H1 (cell line): ENCODE measurements at regions not wholly inside any gene's neighbourhood (a gene's known extent, or its start where the extent isn't known, plus 50 kb on each side); places are given as distances from the start of the nearest gene placed in this dataset.

Experiments
- CTCF ChIA-PET: fragments of 300-600 bp; sonication (Branson Sonifier 250); formaldehyde crosslinking; loops from one replicate; lab custom pipeline; 2021; ENCODE audit not compliant: partially characterized antibody; lab: Charles Lee
- POLR2A ChIA-PET: fragments of 300-600 bp; sonication (Branson Sonifier 250); formaldehyde crosslinking; loops from one replicate; lab custom pipeline; 2021; ENCODE audit warnings: inconsistent platforms; ENCODE audit not compliant: partially characterized antibody; lab: Charles Lee
- DNase-seq, 2 experiments: peaks; one replicate each; pipeline versions ENCODE4 v3.0.0 to v3.0.0-alpha.2; 2010 to 2022; ENCODE audit warnings: low spot score in 2 of 2, low read depth in 1 of 2, mixed read lengths in 1 of 2
- FAIRE-seq: peaks from 2 replicates; lab custom pipeline; 2011; peaks lifted over from hg19 to GRCh38; lab: Jason Lieb, UNC
- H2AFZ ChIP-seq: 2 replicates; pipeline ENCODE4 v1.8.1; 2012; ENCODE audit warnings: low read length, inconsistent platforms
- H2AK5ac ChIP-seq: 2 replicates; pipeline ENCODE4 v1.6.1; 2013; ENCODE audit warnings: low read depth, low read length
- H2BK120ac ChIP-seq: replicated peaks from 2 replicates; pipeline ENCODE3; 2013; ENCODE audit warnings: low read depth, low read length, inconsistent platforms
- H2BK12ac ChIP-seq: 2 replicates; pipeline ENCODE4 v1.6.1; 2013; ENCODE audit warnings: low read depth, low read length
- H2BK15ac ChIP-seq: 2 replicates; pipeline ENCODE4 v1.6.1; 2013; ENCODE audit warnings: low read length
- H2BK20ac ChIP-seq: 2 replicates; pipeline ENCODE4 v1.6.1; 2013; ENCODE audit warnings: low read length
- H2BK5ac ChIP-seq: 2 replicates; pipeline ENCODE4 v1.6.1; 2013; ENCODE audit warnings: low read depth, low read length
- H3K14ac ChIP-seq: 2 replicates; pipeline ENCODE4 v1.6.1; 2013; ENCODE audit warnings: inconsistent platforms; ENCODE audit not compliant: insufficient read length
- H3K18ac ChIP-seq: 2 replicates; pipeline ENCODE4 v1.6.1; 2013; ENCODE audit warnings: low read length; ENCODE audit errors: extremely low read depth
- H3K23ac ChIP-seq: 2 replicates; pipeline ENCODE4 v1.6.1; 2013; ENCODE audit warnings: inconsistent platforms; ENCODE audit not compliant: insufficient read length
- H3K23me2 ChIP-seq: 2 replicates; pipeline ENCODE4 v1.6.1; 2013; ENCODE audit warnings: low read depth, low read length
- H3K27ac ChIP-seq: 2 replicates; pipeline ENCODE4 v1.6.1; 2011; ENCODE audit warnings: low read depth, low read length, inconsistent platforms
- H3K27me3 ChIP-seq, 4 experiments: replicated peaks in 1 of 4; 1 replicate in 1 of 4; 2 replicates in 3 of 4; pipeline versions ENCODE4 v1.6.1 to v1.8.1; 2011 to 2013; ENCODE audit warnings: low read length in 3 of 4, mild to moderate bottlenecking in 3 of 4, inconsistent platforms in 2 of 4, mixed read lengths in 2 of 4, moderate library complexity in 1 of 4; ENCODE audit not compliant: control insufficient read depth in 3 of 4, insufficient read depth in 3 of 4; ENCODE audit errors: extremely low read depth in 1 of 4
- H3K36me3 ChIP-seq, 4 experiments: 2 replicates each; pipeline versions ENCODE4 v1.6.1 to v1.8.1; 2011 to 2013; ENCODE audit warnings: mild to moderate bottlenecking in 4 of 4, low read length in 3 of 4, moderate library complexity in 2 of 4, control low read depth in 1 of 4, inconsistent platforms in 1 of 4; ENCODE audit not compliant: insufficient read depth in 4 of 4, control insufficient read depth in 2 of 4
- H3K4ac ChIP-seq: replicated peaks from 2 replicates; pipeline ENCODE3; 2013; ENCODE audit warnings: low read length, low read depth, mixed read lengths, inconsistent platforms; ENCODE audit not compliant: insufficient read length
- H3K4me1 ChIP-seq, 4 experiments: replicated peaks in 1 of 4; 1 replicate in 1 of 4; 2 replicates in 3 of 4; pipeline versions ENCODE4 v1.6.1 to v1.8.1; 2011 to 2013; ENCODE audit warnings: low read length in 3 of 4, inconsistent platforms in 2 of 4, mixed read lengths in 1 of 4; ENCODE audit not compliant: insufficient read depth in 4 of 4, control insufficient read depth in 3 of 4
- H3K4me2 ChIP-seq, 2 experiments: 2 replicates each; pipeline versions ENCODE4 v1.6.1 to v1.8.1; 2011 to 2013; ENCODE audit warnings: low read depth in 2 of 2, low read length in 2 of 2, control low read depth in 1 of 2, inconsistent platforms in 1 of 2, mild to moderate bottlenecking in 1 of 2; ENCODE audit not compliant: insufficient read depth in 1 of 2
- H3K4me3 ChIP-seq, 4 experiments: fragments of 200-600, 300-600 bp in 1 of 4; sonication (generic), shearing (Covaris generic), sonication (Bioruptor Twin) in 1 of 4; 2 replicates each; pipeline versions ENCODE4 v1.5.1 to v1.8.1; 2011 to 2016; ENCODE audit warnings: low read length in 4 of 4, low read depth in 3 of 4, control low read depth in 2 of 4, inconsistent platforms in 2 of 4, mild to moderate bottlenecking in 2 of 4, mixed read lengths in 1 of 4, moderate library complexity in 1 of 4; ENCODE audit not compliant: insufficient read depth in 2 of 4; ENCODE audit errors: extremely low read depth in 1 of 4
- H3K56ac ChIP-seq: replicated peaks from 2 replicates; pipeline ENCODE3; 2013; ENCODE audit warnings: low read depth, mild to moderate bottlenecking, mixed read lengths, low read length, inconsistent platforms; ENCODE audit not compliant: insufficient read length
- H3K79me1 ChIP-seq: 2 replicates; pipeline ENCODE4 v1.6.1; 2013; ENCODE audit warnings: low read depth, low read length, control low read depth
- H3K79me2 ChIP-seq, 2 experiments: 2 replicates each; pipeline versions ENCODE4 v1.6.1 to v1.8.1; 2012 to 2013; ENCODE audit warnings: low read length in 2 of 2, mild to moderate bottlenecking in 2 of 2, inconsistent platforms in 1 of 2; ENCODE audit not compliant: insufficient read depth in 2 of 2, control insufficient read depth in 1 of 2
- H3K9ac ChIP-seq, 4 experiments: replicated peaks in 1 of 4; 1 replicate in 1 of 4; 2 replicates in 3 of 4; pipeline versions ENCODE4 v1.6.1 to v1.8.1; 2011 to 2013; ENCODE audit warnings: low read depth in 3 of 4, low read length in 3 of 4, control low read depth in 2 of 4, mild to moderate bottlenecking in 2 of 4, moderate library complexity in 2 of 4, inconsistent platforms in 1 of 4; ENCODE audit errors: extremely low read depth in 1 of 4
- H3K9me3 ChIP-seq, 2 experiments: 2 replicates each; pipeline versions ENCODE4 v1.6.1 to v1.8.1; 2012 to 2013; ENCODE audit warnings: mild to moderate bottlenecking in 2 of 2, moderate library complexity in 2 of 2, control low read depth in 1 of 2, inconsistent platforms in 1 of 2, low read depth in 1 of 2, low read length in 1 of 2, mixed read lengths in 1 of 2; ENCODE audit not compliant: insufficient read depth in 2 of 2
- H4K20me1 ChIP-seq, 2 experiments: replicated peaks in 1 of 2; 2 replicates each; pipeline versions ENCODE3 to v1.8.1; 2011 to 2013; ENCODE audit warnings: inconsistent platforms in 2 of 2, low read length in 2 of 2, mild to moderate bottlenecking in 1 of 2; ENCODE audit not compliant: insufficient read depth in 2 of 2, control insufficient read depth in 1 of 2
- H4K5ac ChIP-seq: 2 replicates; pipeline ENCODE4 v1.6.1; 2013; ENCODE audit warnings: low read length, low read depth, mixed read lengths, inconsistent platforms; ENCODE audit not compliant: insufficient read length
- H4K8ac ChIP-seq: 2 replicates; pipeline ENCODE4 v1.8.0; 2013; ENCODE audit warnings: mild to moderate bottlenecking, moderate library complexity, low read length, inconsistent platforms; ENCODE audit not compliant: insufficient read depth; ENCODE audit errors: extremely low read depth
- H4K91ac ChIP-seq: replicated peaks from 2 replicates; pipeline ENCODE3; 2013; ENCODE audit warnings: low read length, mixed read lengths, inconsistent platforms; ENCODE audit not compliant: insufficient read length
- BCL11A ChIP-seq, 2 experiments: IDR thresholded peaks; one replicate each; pipeline ENCODE4 v1.6.1; 2011; ENCODE audit warnings: low read depth in 2 of 2, low read length in 2 of 2, mild to moderate bottlenecking in 2 of 2
- CBX8 ChIP-seq: fragments of 300-800, 300-1000 bp; sonication (generic); IDR thresholded peaks from 2 replicates; pipeline ENCODE4 v1.7.1; 2016; ENCODE audit warnings: low read depth, low read length, borderline replicate concordance
- CEBPB ChIP-seq: IDR thresholded peaks from 2 replicates; pipeline ENCODE4 v1.6.1; 2012; ENCODE audit warnings: low read depth, low read length
- CREB1 ChIP-seq: IDR thresholded peaks from 2 replicates; pipeline ENCODE4 v1.6.1; 2012; ENCODE audit warnings: inconsistent platforms
- JUN ChIP-seq: IDR thresholded peaks from 2 replicates; pipeline ENCODE4 v1.6.1; 2011; ENCODE audit warnings: low read depth, mild to moderate bottlenecking, improper control_type of control experiment, low read length
- NANOG ChIP-seq: IDR thresholded peaks from 2 replicates; pipeline ENCODE4 v1.6.1; 2011; ENCODE audit warnings: low read length, low read depth, mild to moderate bottlenecking, inconsistent platforms; ENCODE audit not compliant: insufficient read depth, poor library complexity, severe bottlenecking
- PHF8 ChIP-seq: fragments of 200-600 bp; sonication (generic); conservative IDR thresholded peaks from 2 replicates; pipeline ENCODE4 v1.7.1; 2012; ENCODE audit warnings: low read depth, mild to moderate bottlenecking, inconsistent platforms, low read length, moderate library complexity
- TBP ChIP-seq: IDR thresholded peaks from 2 replicates; pipeline ENCODE4 v1.6.1; 2011; ENCODE audit warnings: low read depth, low read length, improper control_type of control experiment
- WGBS, 2 experiments: shearing (Covaris generic) in 1 of 2; methylation state at CpG; one replicate each; pipeline versions ENCODE4 v1.1.6 to v1.1.7; 2013 to 2015; ENCODE audit warnings: low lambda C conversion rate in 2 of 2, mixed read lengths in 2 of 2, inconsistent platforms in 1 of 2, low coverage in 1 of 2, missing lambda C conversion rate in 1 of 2; ENCODE audit not compliant: insufficient replicate concordance in 2 of 2, insufficient coverage in 1 of 2, insufficient read length in 1 of 2; ENCODE audit errors: extremely low coverage in 1 of 2, missing lambda C conversion rate in 1 of 2; 5-methylcytosine and 5-hydroxymethylcytosine counted together
- TF ChIP-seq, protein P1 (sequence below): IDR thresholded peaks from 2 replicates; pipeline ENCODE4 v1.6.1; 2012; ENCODE audit warnings: low read length, inconsistent platforms
- TF ChIP-seq, protein P2 (sequence below), 3 experiments: IDR thresholded peaks; 1 replicate in 2 of 3; 2 replicates in 1 of 3; pipeline versions ENCODE4 v1.5.1 to v1.6.1; 2011; ENCODE audit warnings: low read length in 3 of 3, mild to moderate bottlenecking in 3 of 3, inconsistent platforms in 2 of 3, low read depth in 1 of 3, moderate library complexity in 1 of 3; ENCODE audit not compliant: insufficient read depth in 1 of 3; ENCODE audit errors: control extremely low read depth in 1 of 3

DNA sequence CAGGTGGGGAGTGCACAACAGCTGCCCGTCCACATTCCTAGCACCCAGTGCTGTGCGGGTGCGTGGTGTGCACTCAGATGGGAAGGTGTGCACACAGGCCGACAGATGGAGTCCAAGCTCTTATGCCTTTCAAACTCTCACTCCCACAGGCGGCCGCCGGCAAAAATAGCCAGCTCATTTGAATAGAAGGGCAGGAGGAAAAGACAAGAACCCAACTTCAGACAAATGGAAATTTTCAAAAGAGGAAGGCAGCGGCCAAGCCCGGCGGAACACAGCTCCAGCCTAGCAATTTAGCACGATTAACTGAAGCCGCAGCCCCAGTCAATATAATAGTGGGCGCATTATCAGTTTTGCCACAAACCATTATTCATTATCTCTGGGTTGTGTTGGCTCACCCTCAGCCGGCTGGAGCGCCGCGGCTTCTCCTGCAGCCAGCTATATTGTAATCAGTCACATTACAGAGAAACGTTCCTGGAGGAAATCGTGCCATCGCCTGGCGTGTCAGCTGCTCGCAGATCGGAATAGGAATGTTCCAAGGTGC, 103.9 kb upstream of the SEC14L1 start:
- H3K27ac ChIP-seq = no peak overlapping the region
- POLR2A ChIA-PET = interaction anchor here (0.5 to 0.8 kb wide), 2 partner anchors 10 to 273 kb away, joined by 3 to 4 read pairs; no protein-coding TSS in a partner anchor
- TF ChIP-seq BCL11A (IDR thresholded peaks at IDR 0.05; ENCODE audit: low read depth in 2 of 2, low read length in 2 of 2) (no peak), NANOG (no peak), JUN (no peak), CBX8 (no peak), CREB1 (no peak), CEBPB (no peak), PHF8 (no peak), TBP (no peak)
- TF ChIP-seq, protein P1, sequence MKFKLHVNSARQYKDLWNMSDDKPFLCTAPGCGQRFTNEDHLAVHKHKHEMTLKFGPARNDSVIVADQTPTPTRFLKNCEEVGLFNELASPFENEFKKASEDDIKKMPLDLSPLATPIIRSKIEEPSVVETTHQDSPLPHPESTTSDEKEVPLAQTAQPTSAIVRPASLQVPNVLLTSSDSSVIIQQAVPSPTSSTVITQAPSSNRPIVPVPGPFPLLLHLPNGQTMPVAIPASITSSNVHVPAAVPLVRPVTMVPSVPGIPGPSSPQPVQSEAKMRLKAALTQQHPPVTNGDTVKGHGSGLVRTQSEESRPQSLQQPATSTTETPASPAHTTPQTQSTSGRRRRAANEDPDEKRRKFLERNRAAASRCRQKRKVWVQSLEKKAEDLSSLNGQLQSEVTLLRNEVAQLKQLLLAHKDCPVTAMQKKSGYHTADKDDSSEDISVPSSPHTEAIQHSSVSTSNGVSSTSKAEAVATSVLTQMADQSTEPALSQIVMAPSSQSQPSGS = no peak
- TF ChIP-seq, protein P2, sequence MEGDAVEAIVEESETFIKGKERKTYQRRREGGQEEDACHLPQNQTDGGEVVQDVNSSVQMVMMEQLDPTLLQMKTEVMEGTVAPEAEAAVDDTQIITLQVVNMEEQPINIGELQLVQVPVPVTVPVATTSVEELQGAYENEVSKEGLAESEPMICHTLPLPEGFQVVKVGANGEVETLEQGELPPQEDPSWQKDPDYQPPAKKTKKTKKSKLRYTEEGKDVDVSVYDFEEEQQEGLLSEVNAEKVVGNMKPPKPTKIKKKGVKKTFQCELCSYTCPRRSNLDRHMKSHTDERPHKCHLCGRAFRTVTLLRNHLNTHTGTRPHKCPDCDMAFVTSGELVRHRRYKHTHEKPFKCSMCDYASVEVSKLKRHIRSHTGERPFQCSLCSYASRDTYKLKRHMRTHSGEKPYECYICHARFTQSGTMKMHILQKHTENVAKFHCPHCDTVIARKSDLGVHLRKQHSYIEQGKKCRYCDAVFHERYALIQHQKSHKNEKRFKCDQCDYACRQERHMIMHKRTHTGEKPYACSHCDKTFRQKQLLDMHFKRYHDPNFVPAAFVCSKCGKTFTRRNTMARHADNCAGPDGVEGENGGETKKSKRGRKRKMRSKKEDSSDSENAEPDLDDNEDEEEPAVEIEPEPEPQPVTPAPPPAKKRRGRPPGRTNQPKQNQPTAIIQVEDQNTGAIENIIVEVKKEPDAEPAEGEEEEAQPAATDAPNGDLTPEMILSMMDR (IDR thresholded peaks at IDR 0.05; ENCODE audit: control extremely low read depth in 1 of 3, insufficient read depth in 1 of 3, low read depth in 1 of 3, low read length in 3 of 3) = no peak

More for the DNA sequence above, 103.9 kb upstream of the SEC14L1 start:
- H2BK12ac ChIP-seq = no peak overlapping the region
- no peak overlapping the region for H3K4ac ChIP-seq
- H4K91ac ChIP-seq = no peak overlapping the region
- H3K18ac ChIP-seq = no peak overlapping the region
- H4K8ac ChIP-seq = no peak overlapping the region
- H4K20me1 ChIP-seq = no peaks in the 10 kb centered on the region
- H2BK120ac ChIP-seq = no peak overlapping the region
- H2AFZ ChIP-seq = no peak overlapping the region
- no peaks in the 10 kb centered on the region for H3K23me2 ChIP-seq
- DNase-seq = no peak
- H3K36me3 ChIP-seq = no peaks in the 10 kb centered on the region
- no peak overlapping the region for H3K4me3 ChIP-seq
- no peak overlapping the region for H2AK5ac ChIP-seq
- H2BK20ac ChIP-seq = no peak overlapping the region
- no peaks in the 10 kb centered on the region for H3K4me1 ChIP-seq
- H3K9me3 ChIP-seq = peaks cover 0 to 2% of the 10 kb centered on the region in 2 experiments; a peak in 2 of 4 replicates
- no peak overlapping the region for H3K4me2 ChIP-seq
- H3K9ac ChIP-seq = no peak overlapping the region
- FAIRE-seq = no peak
- H3K79me2 ChIP-seq = no peaks in the 10 kb centered on the region
- H3K27me3 ChIP-seq = no peaks in the 10 kb centered on the region
- 88% methylated on average over 23 of the region's 23 CpGs; no CpG with 5 or more reads in 1 of the 2 experiments for WGBS, 2 experiments
- no peak overlapping the region for H4K5ac ChIP-seq
- no peaks in the 10 kb centered on the region for H3K79me1 ChIP-seq
- H3K23ac ChIP-seq = no peak overlapping the region
- CTCF ChIA-PET = interaction anchor here (0.8 to 5.3 kb wide), 10 partner anchors 8 to 169 kb away, joined by 3 to 25 read pairs (median 4); partner anchors contain the start of gene MGAT5B
- no peak overlapping the region for H2BK15ac ChIP-seq
- H2BK5ac ChIP-seq = no peak overlapping the region
- no peak overlapping the region for H3K56ac ChIP-seq
- no peak overlapping the region for H3K14ac ChIP-seq
